Activated CD4-positive, alpha-beta T cell treated with anti-CD3 and anti-CD28 coated beads, Interleukin-2, amount 10 ng/mL, durations not matched to agents 24 days and 14 days (primary cell): ENCODE measurements at regions not wholly inside any gene's neighbourhood (a gene's known extent, or its start where the extent isn't known, plus 50 kb on each side); places are given as distances from the start of the nearest gene placed in this dataset.

Experiments
- DNase-seq: peaks from one replicate; pipeline ENCODE4 v3.0.0; 2022
- H3K27ac Mint-ChIP-seq: one replicate; pipeline ENCODE4 v1.8.0; 2022; ENCODE audit warnings: mild to moderate bottlenecking, mixed read lengths
- H3K27me3 Mint-ChIP-seq: one replicate; pipeline ENCODE4 v1.8.0; 2022; ENCODE audit warnings: mixed read lengths
- H3K36me3 Mint-ChIP-seq: one replicate; pipeline ENCODE4 v1.8.0; 2022; ENCODE audit warnings: low read depth, mild to moderate bottlenecking, mixed read lengths
- H3K4me1 Mint-ChIP-seq: one replicate; pipeline ENCODE4 v1.8.0; 2021; ENCODE audit warnings: mixed read lengths
- H3K4me3 Mint-ChIP-seq: one replicate; pipeline ENCODE4 v1.8.0; 2022; ENCODE audit warnings: mild to moderate bottlenecking, moderate library complexity, mixed read lengths
- H3K9me3 Mint-ChIP-seq: one replicate; pipeline ENCODE4 v1.8.0; 2021; ENCODE audit warnings: mixed read lengths
- intact Hi-C: fragments of 100-400 bp; cut with micrococcal nuclease; formaldehyde crosslinking; loops from one replicate; pipeline ENCODE4 v1.15.1; 2023

DNA sequence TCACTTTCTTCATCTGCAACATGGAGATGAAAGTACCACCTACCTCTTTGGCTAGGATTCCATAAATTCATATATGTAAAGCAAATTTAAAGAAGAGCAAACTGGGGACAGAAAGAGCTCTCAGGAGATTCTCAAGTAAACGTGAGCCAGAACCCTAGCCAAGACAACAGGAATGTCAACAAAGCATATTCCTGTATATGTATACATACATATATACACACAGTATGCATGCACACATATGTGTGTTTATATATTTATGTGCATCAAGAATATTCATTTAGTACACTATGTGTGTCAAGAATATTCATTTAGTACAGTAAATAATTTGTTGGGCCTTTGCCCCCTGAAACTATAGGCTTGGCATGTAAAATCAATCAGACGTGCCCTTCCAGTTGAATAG is 574.4 kb upstream of the KLHL29 start:
- Mint-ChIP-seq H3K27me3 (no peaks in the 10 kb centered on the region), H3K9me3 (peaks cover 5% of the 10 kb centered on the region), H3K4me3 (no peak overlapping the region), H3K36me3 (no peaks in the 10 kb centered on the region), H3K4me1 (no peaks in the 10 kb centered on the region), H3K27ac (no peak overlapping the region)
- intact Hi-C loops, result no loop called here
- DNase-seq, result no peak

DNA sequence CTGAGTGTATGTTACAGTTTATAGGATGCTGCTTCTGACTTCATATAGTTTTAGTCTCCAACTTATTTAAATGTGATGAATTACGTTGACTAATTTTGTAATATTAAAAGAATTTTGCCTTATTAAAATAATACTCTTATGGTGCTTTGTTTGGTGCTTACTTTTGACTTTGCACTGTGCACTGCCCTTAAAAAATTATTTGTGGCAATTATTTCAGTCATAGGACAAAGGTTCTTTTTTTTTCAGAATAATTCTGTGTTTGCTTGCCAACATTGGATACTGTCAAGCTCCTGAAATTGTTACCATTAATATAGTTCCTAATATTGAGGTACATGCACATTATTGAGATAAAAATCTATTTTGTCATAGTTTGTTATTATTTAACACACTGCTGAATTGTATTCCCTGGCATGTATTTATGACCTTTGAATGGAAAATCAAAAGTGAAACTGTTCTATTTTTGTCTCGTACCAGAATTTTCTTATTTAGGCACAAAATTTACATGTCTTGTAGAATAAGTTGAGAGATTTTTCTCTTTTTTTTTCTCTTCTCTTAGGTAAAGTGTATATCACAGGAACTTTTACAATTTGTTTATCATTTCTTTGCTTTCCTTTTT is 572.8 kb upstream of the KLHL29 start:
- no peaks in the 10 kb centered on the region for H3K27me3 Mint-ChIP-seq
- H3K4me3 Mint-ChIP-seq, result no peak overlapping the region
- intact Hi-C loops, result no loop called here
- H3K36me3 Mint-ChIP-seq, result no peaks in the 10 kb centered on the region
- no peaks in the 10 kb centered on the region for H3K4me1 Mint-ChIP-seq
- H3K9me3 Mint-ChIP-seq, result no peaks in the 10 kb centered on the region
- no peak for DNase-seq
- no peak overlapping the region for H3K27ac Mint-ChIP-seq

GRCh38 chr2:22817197-22817596 is 567.8 kb upstream of the KLHL29 start:
- Mint-ChIP-seq H3K4me1 (no peaks in the 10 kb centered on the region), H3K36me3 (no peaks in the 10 kb centered on the region), H3K9me3 (no peaks in the 10 kb centered on the region), H3K4me3 (no peak overlapping the region), H3K27ac (no peak overlapping the region), H3K27me3 (no peaks in the 10 kb centered on the region)
- intact Hi-C loops, result no loop called here
- no peak for DNase-seq

DNA sequence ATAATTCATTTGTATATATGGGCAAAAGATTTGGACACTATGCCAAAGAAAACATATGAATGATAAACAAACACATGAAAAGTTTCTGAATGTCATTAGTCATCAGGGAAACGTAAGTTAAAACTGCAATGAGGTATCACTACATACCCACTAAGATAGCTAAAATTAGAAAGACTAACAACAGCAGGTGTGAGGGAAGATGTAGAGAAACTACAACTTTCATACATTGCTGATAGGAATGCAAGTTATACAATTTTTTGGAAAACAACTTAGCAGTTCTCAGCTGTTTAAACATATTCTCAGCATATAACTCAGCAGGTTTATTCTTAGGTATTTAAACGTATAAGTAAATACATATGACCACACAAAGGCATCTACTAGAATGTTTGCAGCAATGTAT is 563.5 kb upstream of the KLHL29 start:
- intact Hi-C loops, result no loop called here
- Mint-ChIP-seq H3K9me3 (no peaks in the 10 kb centered on the region), H3K4me3 (no peak overlapping the region), H3K27ac (no peak overlapping the region), H3K36me3 (no peaks in the 10 kb centered on the region), H3K27me3 (no peaks in the 10 kb centered on the region), H3K4me1 (no peaks in the 10 kb centered on the region)
- no peak for DNase-seq

- Mint-ChIP-seq H3K9me3 (no peaks in the 10 kb centered on the region), H3K4me1 (no peaks in the 10 kb centered on the region), H3K36me3 (no peaks in the 10 kb centered on the region), H3K4me3 (no peak overlapping the region), H3K27me3 (no peaks in the 10 kb centered on the region), H3K27ac (no peak overlapping the region)
- no peak for DNase-seq
- intact Hi-C loops, result no loop called here
Measured at GRCh38 chr2:22822835-22823234, 562.1 kb upstream of the KLHL29 start.

DNA sequence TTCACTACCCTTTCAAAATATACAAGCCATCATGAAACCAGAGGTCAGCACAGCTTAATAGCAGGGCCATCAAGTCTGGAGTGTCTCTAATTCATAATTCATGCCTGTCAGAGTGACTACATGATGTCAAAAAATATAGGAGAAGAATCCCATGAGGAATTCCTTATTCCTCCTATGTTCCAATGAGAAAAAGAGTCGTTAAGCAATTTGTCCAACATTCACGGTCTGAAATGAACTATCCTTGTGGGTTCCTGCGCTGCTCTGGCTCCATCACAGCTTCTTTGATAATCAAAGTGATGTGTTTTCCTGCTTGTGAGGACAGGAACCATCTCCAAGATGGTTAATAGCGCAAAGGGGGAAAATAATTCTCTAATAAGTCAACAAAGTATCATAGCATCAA is 560.4 kb upstream of the KLHL29 start:
- no peak for DNase-seq
- no peaks in the 10 kb centered on the region for H3K4me1 Mint-ChIP-seq
- H3K27ac Mint-ChIP-seq, result no peak overlapping the region
- H3K27me3 Mint-ChIP-seq, result no peaks in the 10 kb centered on the region
- H3K36me3 Mint-ChIP-seq, result no peaks in the 10 kb centered on the region
- intact Hi-C loops, result no loop called here
- H3K4me3 Mint-ChIP-seq, result no peak overlapping the region
- H3K9me3 Mint-ChIP-seq, result no peaks in the 10 kb centered on the region

DNA sequence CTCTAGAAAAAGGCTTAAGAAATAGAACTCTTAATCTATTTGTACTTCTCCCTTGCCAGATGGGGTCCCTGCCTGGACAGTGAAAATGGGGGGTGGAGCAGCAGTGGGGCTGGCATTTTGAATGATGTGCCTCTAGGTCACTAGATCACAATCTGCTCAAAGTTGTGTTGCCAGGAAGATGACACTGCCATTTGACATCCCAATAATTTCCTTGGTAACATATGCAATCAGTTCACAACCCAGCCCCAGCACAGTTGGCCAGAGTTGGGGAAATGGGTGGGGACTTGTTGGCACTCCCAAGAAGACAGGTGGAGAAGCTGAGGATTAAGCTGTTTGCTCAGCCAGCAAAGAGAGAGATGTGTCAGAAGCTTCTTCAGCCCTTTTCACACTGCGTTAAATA is 558.3 kb upstream of the KLHL29 start:
- no peak overlapping the region for H3K4me3 Mint-ChIP-seq
- no peak for DNase-seq
- no peaks in the 10 kb centered on the region for H3K27me3 Mint-ChIP-seq
- H3K27ac Mint-ChIP-seq, result no peak overlapping the region
- H3K9me3 Mint-ChIP-seq, result no peaks in the 10 kb centered on the region
- H3K36me3 Mint-ChIP-seq, result no peaks in the 10 kb centered on the region
- H3K4me1 Mint-ChIP-seq, result no peaks in the 10 kb centered on the region
- intact Hi-C loops, result no loop called here

- Mint-ChIP-seq H3K4me3 (no peak overlapping the region), H3K27me3 (no peaks in the 10 kb centered on the region), H3K36me3 (no peaks in the 10 kb centered on the region), H3K4me1 (no peaks in the 10 kb centered on the region), H3K27ac (no peak overlapping the region), H3K9me3 (no peaks in the 10 kb centered on the region)
- no peak for DNase-seq
- intact Hi-C loops, result no loop called here
Measured at GRCh38 chr2:22829791-22830190, 555.2 kb upstream of the KLHL29 start.

DNA sequence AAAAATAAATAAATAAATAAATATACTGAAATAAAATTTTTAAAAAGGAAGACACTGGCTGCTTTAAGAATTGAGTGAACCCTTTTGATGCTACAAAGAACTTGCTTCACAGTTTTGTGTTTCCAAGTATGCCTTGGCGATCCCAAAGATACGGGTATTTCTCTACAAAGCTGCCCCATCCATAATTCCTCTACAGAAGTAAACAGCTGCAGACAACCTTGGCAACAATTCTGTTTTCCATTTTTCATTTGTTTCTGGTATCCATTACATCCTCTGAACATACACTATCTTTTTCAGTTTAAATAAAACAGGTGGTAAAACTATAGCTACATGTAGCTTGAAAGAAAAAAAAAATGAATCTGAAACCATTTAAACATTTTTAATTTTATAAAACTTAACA is 552.8 kb upstream of the KLHL29 start:
- no peak overlapping the region for H3K27ac Mint-ChIP-seq
- H3K27me3 Mint-ChIP-seq, result no peaks in the 10 kb centered on the region
- H3K4me3 Mint-ChIP-seq, result no peak overlapping the region
- no peaks in the 10 kb centered on the region for H3K36me3 Mint-ChIP-seq
- H3K4me1 Mint-ChIP-seq, result no peaks in the 10 kb centered on the region
- intact Hi-C loops, result no loop called here
- no peaks in the 10 kb centered on the region for H3K9me3 Mint-ChIP-seq
- no peak for DNase-seq

DNA sequence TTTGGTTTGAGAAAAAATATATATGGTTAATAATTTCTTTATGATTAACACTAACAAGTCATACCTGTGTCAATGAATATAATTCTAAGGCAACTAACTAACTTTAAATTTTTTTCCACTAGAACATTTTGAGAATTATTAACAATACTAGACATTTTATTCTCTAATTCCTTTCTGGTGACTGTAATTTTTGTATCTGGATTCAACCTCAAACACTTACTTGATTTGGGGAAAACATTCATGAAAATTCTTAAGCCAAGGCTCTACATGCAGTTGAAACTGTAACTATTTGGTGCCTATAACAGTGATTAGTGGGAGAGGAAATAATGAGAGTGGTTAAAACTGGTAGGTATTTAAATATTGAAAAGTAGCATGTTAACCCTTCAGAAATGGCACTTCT is 546.5 kb upstream of the KLHL29 start:
- Mint-ChIP-seq H3K27me3 (no peaks in the 10 kb centered on the region), H3K9me3 (no peaks in the 10 kb centered on the region), H3K27ac (no peak overlapping the region), H3K36me3 (no peaks in the 10 kb centered on the region), H3K4me1 (no peaks in the 10 kb centered on the region), H3K4me3 (no peak overlapping the region)
- intact Hi-C loops, result no loop called here
- DNase-seq, result no peak

DNA sequence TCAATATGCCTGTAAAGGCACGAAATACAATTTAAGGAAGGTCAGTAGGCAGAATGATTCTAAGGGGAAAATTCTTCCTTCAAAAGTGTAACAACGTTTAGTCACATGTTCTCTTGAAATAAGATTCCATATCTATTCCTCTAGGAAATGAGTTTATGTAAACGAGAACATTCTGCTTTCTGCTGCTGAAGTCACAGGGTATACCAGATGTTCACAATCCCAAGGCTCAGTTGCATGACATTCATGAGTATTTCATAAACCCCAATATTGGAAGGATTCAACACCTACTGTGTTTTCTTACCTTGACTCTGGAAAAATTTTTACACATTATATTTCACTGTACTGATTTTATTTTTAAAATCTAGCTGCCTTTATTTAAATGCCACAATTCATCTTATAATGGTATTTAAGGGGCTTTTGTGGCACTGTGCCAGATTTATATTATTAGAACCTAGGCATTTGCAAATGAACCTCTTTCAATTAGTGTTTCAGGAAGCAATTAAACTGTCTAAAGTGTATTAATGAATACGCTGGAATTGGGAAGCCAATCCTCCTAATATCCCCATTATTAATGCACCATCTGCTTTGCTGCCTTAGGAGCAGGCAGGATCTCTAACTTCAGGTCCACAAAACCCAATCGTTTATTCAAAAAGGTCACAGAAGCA is 542.6 kb upstream of the KLHL29 start:
- Mint-ChIP-seq H3K36me3 (no peaks in the 10 kb centered on the region), H3K27me3 (no peaks in the 10 kb centered on the region), H3K4me3 (no peak overlapping the region), H3K4me1 (no peaks in the 10 kb centered on the region), H3K9me3 (no peaks in the 10 kb centered on the region), H3K27ac (no peak overlapping the region)
- intact Hi-C loops, result no loop called here
- DNase-seq, result no peak

DNA sequence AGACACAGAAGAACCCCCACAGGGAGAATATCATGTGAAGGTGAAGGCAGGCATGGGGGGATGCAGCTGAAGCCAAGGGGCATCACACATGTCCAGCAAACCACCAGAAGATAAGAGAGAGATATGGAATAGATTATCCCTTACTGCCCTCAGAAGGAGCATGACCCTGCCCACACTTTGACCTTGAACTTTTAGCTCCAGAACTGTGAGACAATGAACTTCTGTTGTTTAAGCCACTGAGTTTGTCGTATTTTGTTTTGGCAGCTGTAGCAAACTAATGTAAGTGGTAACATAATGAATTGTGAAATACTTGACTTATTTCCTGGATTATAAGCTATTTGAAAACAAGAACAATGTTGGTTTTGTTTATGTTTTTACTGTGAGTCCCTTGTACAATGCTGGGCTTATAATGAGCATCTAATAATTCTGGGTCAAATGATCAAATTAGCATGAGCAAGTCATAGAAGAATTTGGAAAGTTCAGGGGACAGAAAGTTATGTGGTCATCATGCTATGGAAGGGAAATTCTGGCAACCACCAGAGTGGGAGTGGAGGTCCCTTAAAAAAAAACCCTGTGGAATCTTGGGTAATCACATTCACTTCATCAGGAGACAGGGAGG is 541.0 kb upstream of the KLHL29 start:
- Mint-ChIP-seq H3K27ac (no peak overlapping the region), H3K4me3 (no peak overlapping the region), H3K27me3 (no peaks in the 10 kb centered on the region), H3K9me3 (no peaks in the 10 kb centered on the region), H3K4me1 (no peaks in the 10 kb centered on the region), H3K36me3 (no peaks in the 10 kb centered on the region)
- intact Hi-C loops, result no loop called here
- no peak for DNase-seq

GRCh38 chr2:22850310-22850709 is 534.7 kb upstream of the KLHL29 start:
- Mint-ChIP-seq H3K4me1 (no peaks in the 10 kb centered on the region), H3K36me3 (no peaks in the 10 kb centered on the region), H3K27ac (no peak overlapping the region), H3K4me3 (no peak overlapping the region), H3K9me3 (peaks cover 3% of the 10 kb centered on the region), H3K27me3 (no peaks in the 10 kb centered on the region)
- intact Hi-C loops, result no loop called here
- no peak for DNase-seq

- Mint-ChIP-seq H3K9me3 (peaks cover 3% of the 10 kb centered on the region), H3K4me1 (no peaks in the 10 kb centered on the region), H3K27me3 (no peaks in the 10 kb centered on the region), H3K27ac (no peak overlapping the region), H3K4me3 (no peak overlapping the region), H3K36me3 (no peaks in the 10 kb centered on the region)
- DNase-seq, result no peak
- intact Hi-C loops, result no loop called here
Measured at GRCh38 chr2:22854588-22854987, 530.4 kb upstream of the KLHL29 start.

DNA sequence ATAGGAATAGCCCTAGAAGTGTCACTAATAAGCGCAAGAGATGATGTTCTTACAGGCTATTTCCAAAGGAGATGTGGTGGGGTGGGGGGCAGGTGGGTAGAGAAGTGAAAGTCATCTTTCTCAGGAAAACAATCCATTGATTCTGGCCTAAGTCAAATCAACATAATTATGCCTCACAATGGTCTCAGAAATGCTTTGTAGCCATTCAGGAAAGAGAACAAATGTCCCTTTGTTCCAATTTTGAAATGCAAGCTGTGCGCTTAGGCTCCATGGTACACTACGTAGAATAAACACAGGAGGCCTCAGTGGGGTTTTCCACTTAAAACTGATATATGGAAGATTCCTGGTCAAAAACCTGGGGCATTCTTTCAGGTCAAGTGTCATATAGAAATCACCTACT is 529.9 kb upstream of the KLHL29 start:
- no peak overlapping the region for H3K27ac Mint-ChIP-seq
- H3K9me3 Mint-ChIP-seq, result peaks cover 3% of the 10 kb centered on the region
- H3K27me3 Mint-ChIP-seq, result no peaks in the 10 kb centered on the region
- no peaks in the 10 kb centered on the region for H3K36me3 Mint-ChIP-seq
- H3K4me3 Mint-ChIP-seq, result no peak overlapping the region
- no peaks in the 10 kb centered on the region for H3K4me1 Mint-ChIP-seq
- no peak for DNase-seq
- intact Hi-C loops, result no loop called here
